RKO (cell line): ENCODE measurements at regions not wholly inside any gene's neighbourhood (a gene's known extent, or its start where the extent isn't known, plus 50 kb on each side); places are given as distances from the start of the nearest gene placed in this dataset.

Experiments used
- DNase-seq: peaks from one replicate; pipeline ENCODE4 v3.0.0-alpha.2; 2016; ENCODE audit warnings: low spot score

DNA sequence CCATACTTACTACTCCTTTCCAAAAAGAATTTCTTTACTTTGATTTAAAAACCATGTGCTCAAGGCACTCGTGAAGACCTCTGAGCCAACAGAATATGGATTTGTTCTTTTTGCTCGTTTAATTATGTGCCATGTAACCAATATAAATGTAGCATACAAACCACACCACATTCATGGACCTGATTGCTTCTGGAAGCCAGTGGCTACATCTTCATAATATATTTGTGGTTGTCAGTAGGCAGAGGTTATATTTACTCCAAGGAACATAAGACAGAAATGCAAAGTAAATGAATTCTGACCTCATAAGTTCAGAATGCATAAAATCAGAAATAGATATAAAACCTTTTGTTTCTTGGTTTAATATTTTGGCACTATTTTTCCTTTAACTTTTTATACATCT is 373.0 kb downstream of the HDGFL1 start:
- no peak for DNase-seq

DNA sequence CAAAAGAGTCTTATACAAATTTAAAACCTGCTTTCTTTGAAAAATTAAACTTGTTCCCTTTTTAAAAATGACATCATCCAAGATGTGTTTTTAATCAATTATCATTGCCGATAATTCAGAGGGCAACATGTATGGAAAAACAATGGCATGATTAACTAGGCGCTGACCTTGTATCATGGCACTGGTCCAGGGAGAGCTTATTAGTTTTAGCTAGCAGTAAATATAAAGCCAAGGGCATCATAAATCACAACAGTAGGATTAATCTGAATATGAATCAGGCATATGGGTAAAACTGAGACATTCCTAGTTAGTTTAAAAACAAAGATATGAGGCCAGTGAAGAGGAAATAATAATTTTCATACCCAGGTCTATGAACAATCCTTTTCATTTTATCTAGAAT is 374.0 kb downstream of the HDGFL1 start:
- no peak for DNase-seq

DNA sequence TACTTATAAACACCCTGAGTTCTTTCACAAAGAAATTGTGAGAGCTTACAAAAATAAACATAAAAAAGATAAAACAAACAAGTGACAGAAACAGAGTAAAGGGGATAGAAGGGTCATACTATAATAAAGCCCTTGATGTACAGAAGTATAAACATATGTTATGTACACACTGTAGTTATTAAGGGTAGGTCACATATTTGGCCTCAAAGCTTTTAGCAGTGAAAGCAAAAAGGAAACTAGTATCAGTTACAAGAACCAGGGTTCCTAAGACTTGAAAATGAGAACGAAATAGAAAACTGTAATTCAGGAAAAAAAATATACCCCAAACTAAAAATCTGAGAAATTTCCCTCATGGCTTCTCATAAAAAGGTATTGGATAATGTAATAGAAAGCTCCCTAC is 380.6 kb downstream of the HDGFL1 start:
- no peak for DNase-seq

DNA sequence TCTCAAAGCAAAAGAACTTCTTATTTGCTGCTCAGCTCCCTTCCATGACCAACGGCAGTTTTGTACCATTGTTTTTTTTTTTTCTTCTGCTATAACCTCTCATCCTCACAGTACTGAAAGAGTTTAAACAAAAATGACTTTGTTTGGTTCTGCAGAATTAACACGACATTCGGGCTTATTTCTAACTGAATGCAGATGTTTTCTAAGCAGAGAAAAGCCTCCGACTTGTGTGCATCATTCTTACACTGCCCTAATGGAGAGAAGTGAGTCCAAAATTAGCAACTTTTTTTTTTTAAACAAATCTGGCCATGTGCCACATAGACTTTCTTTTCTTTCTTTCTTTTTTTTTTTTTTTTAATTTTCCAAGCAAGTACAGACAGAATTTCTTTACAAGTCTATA is 382.7 kb downstream of the HDGFL1 start:
- no peak for DNase-seq

DNA sequence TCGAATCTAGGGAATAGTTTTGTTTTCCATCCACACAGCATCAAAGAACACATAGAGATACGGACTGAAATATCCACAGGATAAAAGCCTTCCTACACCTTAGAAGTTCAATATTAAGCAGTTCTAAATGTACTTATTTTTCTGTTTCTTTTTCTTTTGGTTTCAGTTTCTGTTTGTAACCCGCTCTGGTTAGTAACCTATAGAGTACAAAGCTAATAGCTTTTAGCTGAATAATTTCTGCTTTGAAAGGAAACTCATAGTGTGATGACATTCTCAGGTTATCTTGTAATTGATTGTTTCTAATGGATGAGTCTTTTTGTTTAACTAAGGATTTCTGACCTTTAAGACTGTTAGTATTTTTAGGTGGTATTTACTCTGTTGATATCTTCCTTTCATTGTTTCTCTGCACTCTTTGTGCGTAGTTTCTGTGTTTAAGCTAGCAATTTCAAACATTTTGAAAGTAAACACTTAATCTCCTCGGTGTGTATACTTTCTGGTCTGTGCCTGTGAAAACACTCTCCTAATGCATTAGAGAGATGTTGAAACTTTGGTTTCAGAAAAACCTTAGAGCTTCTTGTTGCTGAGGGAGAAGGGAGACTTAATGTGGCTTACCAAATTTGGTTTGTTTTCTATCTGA is 385.5 kb downstream of the HDGFL1 start:
- no peak for DNase-seq

DNA sequence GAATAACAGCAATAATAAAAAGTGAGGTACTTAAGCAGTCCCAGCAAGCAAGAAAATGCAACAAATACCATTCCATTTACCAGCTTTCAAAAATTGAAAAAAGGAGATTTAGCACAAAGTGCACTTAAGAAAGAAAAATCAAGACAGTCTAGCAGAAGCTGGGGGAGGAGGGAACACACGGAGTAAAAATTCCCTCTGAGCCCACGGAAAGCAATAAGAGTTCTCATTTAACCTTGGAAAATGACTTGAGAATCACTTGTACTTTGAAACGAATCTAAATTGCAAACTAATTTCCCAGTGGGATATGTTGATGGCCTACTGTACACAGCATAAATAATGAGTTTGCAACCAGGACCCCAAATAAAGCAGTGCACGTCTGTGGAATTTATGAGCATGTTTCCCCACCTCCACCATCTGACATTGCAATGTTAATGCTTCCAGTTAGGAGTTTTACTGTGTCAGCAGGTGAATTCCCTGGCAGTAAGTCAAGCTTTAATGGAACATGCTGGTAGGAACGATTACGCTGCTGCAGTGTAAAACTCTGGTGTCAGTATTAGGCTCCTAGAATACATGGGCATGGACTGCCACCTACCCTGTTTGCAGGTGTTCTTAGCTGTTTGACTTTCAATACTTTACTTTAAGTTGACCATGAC is 386.8 kb downstream of the HDGFL1 start:
- DNase-seq, result no peak

DNA sequence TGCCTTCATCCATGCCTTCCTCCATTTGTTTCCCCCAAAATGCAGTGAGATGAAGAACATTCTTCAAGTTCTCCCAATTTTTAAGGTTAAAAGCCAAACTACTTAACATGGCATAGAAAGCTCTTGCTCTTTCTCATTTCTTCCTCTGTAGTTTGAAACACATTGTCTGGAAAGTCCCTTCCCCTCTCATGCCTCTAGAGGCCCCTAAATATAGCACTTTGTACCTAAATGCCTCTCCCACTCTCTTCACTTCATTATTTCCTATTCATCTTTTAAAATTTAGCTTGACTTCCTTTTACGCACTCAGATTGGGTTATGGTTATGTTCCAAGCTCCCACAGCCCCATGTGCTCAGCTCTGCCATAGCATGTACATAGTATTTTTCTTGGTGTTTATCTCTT is 389.3 kb downstream of the HDGFL1 start:
- DNase-seq, result no peak

DNA sequence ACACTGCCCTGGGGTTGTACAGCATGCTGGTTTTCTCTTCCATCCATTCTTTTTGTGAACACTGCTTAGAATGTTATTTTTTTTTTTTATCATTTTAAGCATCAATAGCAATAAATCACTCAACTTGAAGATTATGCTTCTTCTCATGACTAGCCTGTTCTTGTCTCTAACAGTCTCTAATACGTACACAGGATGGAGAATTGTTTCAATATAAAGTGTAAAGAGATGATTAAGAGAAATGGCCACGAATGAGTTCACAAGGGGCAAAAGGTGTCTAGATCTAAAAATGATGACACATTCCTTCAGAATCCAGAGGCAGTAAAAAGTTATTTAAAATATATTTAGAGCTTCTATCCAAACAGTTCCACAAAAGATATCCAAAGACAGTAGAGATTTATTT is 390.2 kb downstream of the HDGFL1 start:
- no peak for DNase-seq

DNA sequence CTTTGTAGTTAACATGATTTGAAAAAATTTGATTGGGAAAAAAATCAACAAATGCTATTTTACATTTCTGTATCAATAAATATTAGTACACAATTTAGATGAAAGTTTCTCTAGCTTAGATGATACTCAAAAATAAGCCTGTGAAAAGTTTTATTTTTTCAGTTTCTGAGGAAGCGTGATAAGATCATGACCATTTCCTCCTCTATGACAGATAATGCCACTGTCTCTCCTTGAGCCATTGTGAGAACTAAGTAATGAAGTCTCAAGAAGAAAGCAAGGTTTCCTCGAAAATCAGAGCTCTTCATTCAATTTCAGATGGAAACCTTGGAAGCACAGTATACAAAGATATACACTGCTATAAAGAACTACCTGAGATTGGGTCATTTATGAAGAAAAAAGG is 395.0 kb downstream of the HDGFL1 start:
- DNase-seq, result no peak

DNA sequence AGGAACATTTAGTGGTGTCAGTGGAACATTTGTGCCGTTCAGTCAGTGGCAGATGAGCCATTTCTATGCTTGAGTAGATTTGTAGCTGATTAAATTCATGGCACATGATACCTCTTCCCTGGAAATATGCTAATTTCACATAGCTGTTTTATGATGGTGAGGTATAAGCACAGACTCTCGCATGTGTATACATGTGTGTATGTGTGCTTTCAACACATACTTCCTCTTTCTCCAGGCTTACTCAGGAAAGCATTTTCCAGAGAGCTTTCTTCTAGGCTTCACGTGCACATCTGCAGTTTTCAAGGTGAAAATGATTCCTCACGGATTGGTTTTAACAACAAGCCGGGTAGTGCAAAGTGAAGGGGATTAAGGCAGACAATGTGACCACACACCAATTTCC is 396.5 kb downstream of the HDGFL1 start:
- DNase-seq, result no peak

DNA sequence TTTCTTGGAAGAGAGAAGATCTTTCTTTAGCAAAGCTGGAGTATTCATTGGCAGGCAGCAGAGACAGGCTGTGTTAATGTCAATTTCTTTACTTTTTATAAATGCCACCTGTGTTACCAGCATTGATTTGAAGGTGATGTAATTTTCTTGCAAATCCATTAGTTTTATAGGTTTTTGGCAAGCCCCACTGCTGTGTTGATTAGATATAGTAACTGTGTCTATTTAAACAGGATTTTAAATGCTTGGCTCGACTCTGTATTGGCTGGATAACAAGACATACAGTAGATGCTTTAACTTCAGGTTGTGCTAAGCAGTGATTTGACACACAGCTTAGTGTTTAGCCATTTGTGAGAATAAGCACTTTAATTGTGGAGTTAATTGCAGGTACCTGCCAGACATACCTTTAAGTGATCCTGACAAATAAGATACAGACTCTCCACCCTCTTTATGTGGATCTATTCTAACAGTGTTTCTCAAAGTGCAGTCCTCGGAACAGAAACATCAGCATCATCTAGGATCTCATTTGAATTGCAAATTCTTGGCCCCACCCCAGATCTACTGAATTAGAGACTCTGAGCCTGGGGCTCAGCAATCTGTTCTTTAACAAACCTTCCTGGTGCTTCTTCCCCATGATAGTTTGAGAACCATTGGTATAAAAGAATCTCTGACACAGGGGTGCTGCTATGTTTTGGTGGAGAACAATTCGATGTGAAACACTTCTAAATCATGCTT is 397.5 kb downstream of the HDGFL1 start:
- no peak for DNase-seq

DNA sequence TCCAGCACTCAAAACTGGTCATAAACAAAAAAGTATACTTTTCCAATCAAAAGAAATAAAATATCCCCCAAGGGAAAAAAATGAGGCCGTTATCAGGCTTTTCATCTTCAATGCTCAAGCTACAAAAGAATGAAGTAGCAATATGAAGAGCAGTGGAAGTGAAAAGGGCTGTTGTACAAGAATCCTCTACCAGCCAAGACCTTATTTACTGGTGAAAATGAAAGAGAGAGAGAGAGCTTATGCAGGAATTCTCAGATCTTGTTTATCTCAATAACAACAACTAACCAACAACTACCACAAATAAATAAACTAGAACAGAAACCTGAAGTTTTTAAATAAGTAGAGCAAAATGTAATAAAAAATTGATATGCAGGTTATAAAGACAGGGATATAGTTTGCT is 400.6 kb downstream of the HDGFL1 start:
- no peak for DNase-seq

DNA sequence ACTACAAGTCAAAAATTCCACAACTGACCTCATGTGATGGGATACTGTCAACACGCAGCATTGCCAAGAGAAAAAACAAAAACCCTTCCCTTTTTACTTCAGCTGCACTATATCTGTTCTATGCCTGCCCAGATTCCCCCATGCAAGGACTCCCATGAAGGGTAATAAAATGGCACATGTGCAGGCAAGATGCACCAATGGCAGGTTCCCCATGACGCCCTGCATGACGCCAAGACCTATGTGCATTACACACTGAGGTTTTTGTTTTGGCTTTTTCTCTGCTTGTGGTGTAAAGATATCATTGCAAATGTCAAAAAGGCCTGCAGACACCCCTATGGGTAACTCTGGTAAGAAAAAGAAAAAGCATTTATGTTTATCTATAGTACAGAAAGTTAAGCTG is 403.4 kb downstream of the HDGFL1 start:
- DNase-seq, result no peak

DNA sequence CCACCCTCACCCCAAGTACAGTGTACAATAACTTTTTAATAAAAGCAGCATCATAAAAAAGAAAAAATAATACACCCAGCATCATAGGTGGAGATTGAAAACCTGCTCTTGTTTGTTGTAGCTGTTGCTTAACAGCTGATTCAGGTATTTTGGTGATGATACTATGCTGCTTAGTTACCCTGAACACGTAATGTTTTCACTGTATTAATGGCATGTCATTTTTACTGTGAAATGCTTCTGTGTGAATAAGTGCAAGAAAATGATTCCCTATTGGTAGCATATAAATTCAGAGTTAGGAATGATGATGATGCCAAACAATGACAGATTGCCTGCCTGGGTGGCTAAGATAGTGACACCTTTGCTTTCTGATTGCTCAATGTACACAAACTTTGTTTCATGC is 405.7 kb downstream of the HDGFL1 start:
- DNase-seq, result no peak

DNA sequence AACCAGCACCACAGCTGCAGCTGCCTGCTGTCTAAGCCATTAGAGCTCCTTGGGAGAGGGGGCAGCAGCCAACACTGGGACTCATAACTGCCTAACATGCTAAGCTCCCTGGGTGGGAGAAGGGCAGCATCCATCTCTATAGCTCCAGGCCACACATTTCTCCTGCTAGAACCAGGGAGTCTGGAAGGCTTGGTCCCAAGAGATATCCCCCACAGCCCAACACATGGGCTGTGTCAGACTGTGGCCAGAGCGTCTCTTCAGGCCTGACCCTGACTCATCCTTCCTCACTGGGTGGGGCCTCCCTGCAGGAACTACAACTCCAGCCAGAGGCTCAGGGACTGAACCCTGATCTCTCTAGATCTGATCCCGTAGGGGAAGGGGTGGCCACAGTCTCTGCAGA is 411.1 kb downstream of the HDGFL1 start:
- DNase-seq, result no peak

DNA sequence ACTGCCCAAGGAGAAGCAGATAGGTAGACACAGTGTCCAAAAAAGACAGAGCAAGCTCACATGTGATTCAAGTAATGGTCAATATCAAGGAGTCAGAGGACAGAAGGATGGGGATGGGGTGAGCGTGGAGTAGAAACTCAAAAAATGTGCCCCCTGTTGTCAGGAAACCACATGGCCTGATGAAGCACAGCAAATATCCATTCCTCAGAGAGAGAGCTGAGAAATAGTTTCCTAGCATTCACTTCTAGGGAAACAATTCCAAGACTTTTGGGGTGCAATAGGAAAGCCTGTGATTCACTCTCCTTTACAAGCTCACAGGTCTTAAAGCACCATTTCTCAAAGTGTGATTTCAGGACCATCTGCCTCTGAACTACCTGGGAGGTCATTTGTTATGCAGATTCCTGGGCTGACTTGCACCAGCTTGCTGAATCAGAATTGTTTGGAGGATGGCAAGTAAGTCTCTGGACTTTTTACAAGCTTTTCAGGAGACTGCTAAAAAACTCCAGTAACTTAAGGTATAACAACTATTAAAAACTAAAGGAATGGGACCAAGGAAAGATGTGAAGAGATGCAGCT is 432.8 kb downstream of the HDGFL1 start:
- no peak for DNase-seq

DNA sequence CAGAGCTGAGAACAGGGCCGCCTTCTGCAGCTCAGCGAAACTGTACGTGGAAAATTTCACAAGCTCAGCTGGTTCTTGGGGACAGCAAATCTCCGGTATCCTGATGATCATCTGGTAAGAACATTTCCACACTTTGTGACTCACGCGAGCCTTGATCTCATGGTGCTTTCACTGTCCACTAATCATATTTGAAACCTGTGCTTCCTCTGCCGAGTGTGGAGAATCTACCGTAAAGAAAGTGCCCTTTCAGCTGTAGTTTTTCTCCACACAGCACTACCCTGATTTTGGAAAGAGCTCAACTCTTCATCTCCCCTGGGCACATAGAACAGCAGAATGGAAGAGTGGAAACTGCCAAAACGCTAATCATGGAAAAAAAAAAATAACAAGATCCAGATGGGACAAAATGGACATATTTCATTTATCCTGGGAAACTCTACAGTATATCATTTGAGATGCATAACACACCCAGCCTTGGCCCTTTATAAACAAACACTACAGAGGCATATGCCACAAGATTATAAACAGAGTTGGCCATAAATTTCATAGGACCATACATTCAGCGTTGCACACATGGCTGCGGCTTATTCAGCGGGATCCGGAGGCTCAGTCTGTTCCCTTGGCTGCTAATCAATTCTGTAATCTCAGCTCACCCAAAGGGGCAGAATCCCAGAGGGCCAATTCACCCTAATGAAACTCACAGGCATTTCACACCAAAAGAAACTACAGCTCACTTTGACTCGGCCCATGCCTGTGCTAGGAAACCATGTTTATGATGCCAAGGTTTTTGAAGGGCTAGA is 434.5 kb downstream of the HDGFL1 start:
- no peak for DNase-seq

DNA sequence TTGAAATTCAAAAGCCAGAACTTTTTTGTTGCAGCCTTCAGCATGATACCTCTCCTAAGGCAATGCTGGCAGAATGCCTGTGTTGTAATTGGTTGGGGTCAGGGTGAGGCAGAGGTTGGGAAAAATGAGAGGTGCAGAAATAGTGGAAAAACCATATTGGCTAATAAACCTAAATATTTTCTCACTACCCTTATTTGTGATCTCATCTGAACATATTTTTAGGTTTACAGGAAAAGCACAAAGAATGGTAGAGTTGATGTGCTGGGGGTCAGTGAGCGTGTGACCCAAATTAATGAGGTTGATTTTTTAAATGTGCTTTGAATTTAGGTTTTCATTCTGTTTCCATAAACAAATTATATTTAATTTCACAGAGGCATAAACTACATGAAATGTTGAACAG is 437.3 kb downstream of the HDGFL1 start:
- no peak for DNase-seq

DNA sequence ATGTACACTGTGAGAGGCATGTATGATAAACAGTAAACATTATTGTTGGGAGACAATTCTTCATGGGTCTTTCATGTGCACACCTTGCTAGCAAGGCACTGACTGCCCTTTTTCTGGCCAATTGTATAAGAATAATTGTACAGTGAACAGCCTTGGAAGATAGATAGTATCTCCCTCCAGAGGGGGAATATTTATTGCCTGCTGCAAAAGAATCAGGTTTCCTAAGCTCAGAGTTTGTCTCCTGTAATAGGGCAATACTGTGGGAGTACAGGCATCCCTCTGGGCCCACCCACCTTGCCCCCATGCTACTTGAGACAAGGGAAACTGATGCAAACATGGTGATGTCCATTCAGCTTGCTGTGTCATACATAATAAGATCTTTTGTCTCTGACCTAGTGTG is 442.2 kb downstream of the HDGFL1 start:
- DNase-seq, result no peak

DNA sequence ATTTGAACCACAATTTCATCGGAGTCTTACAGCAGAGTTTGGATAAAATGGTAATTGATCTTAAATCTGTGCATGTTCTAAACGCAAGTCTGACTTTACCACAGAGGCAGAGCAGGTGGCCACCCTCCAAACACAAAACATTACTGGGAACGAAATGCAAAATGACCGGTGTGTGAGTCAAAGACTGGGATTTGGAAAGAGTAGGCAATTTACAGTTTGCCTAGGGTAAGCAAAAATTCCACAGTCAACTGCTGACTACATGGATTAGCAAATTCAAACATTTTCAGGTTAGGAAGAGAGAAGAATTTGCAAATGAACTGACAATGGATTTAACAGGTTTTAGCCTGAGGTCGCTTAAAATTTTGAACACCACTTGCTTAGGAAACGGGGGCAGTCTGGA is 444.4 kb downstream of the HDGFL1 start:
- no peak for DNase-seq

DNA sequence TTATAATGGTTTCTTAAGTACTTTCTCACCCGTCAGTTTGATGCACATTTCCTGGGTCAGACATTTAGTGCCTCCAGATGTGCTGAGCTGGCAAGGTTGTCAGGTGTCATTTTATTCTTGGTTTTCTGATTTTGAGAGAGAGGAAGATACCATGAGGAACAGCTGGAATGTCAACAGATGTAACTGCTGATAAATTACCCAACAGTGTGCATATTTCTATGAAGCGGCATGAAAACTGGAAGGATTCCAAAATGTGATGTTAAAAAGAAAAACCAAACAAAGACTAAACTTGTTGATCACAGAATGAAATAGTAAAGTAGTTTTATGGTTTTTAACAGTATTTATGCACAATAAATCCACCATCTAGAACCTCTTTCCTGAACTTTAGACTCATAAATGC is 447.3 kb downstream of the HDGFL1 start:
- DNase-seq, result no peak

DNA sequence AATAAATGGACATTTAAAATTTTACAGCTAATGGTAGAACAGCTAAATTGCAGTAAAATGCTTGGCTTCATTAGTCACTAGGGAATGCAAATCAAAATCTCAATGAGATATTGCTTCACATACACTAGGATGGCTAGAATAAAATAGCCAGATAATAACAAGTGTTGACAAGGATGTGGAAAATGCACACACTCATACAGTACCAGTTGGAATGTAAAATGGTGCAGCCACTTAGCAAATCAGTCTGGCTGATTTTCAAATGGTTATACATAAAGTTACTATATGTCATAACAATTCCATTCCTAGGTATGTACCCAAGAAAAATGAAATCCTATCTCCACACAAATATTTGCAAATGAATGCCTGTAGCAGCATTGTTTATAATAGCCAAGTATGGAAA is 452.1 kb downstream of the HDGFL1 start:
- no peak for DNase-seq

DNA sequence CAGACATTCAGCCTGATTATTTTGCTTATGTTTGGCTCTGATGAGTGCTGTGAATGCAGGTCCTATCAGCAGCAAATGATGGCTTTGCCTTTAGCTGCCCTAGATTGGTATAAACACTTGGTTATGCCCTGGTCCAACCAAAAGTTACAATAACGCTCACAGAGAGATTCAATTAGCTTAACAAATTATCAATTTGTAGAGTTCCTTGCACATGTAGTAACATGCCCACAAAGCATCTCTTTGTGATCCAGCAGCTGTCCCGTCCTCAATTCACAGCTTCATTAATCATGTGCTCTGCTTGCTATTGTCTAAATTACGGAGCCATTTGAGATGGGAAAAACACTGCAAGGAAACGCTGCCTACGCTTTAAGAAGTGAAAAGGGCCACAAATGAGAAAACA is 457.9 kb downstream of the HDGFL1 start:
- DNase-seq, result no peak
